Ascending aorta (tissue), 2 donors: ENCODE measurements at regions not wholly inside any gene's neighbourhood (a gene's known extent, or its start where the extent isn't known, plus 50 kb on each side); places are given as distances from the start of the nearest gene placed in this dataset.
"Not testable (repeated sequence)": the region's sequence is repeated elsewhere in the genome, so short reads cannot be mapped to it uniquely, and the experiment has no call there.

Experiments used
- DNase-seq, 2 donors: peaks; one replicate each; pipeline ENCODE4 v3.0.0-alpha.2; 2019; ENCODE audit warnings: low spot score in 2 of 2
- H3K27ac ChIP-seq, 2 donors: fragments of 200-600 bp; sonication (generic); one replicate each; pipeline ENCODE4 v1.5.1; 2016 to 2017; ENCODE audit warnings: mild to moderate bottlenecking in 1 of 2
- H3K27me3 ChIP-seq: fragments of 200-600 bp; sonication (generic); one replicate; pipeline ENCODE4 v1.5.1; 2017
- H3K36me3 ChIP-seq, 2 donors: fragments of 200-600 bp; sonication (generic); one replicate each; pipeline ENCODE4 v1.5.1; 2016
- H3K4me1 ChIP-seq, 2 donors: fragments of 200-600 bp; sonication (generic); one replicate each; pipeline ENCODE4 v1.5.1; 2016 to 2017; ENCODE audit warnings: mild to moderate bottlenecking in 1 of 2
- H3K4me3 ChIP-seq, 2 donors: fragments of 200-600 bp; sonication (generic); one replicate each; pipeline ENCODE4 v1.5.1; 2016 to 2017; ENCODE audit warnings: mild to moderate bottlenecking in 1 of 2
- H3K9me3 ChIP-seq, 2 donors: fragments of 200-600 bp; sonication (generic); one replicate each; pipeline ENCODE4 v1.5.1; 2016
- intact Hi-C: fragments of 100-400 bp; cut with DNase I; formaldehyde crosslinking; loops from one replicate; pipeline ENCODE4 v1.15.1; 2023
- TF ChIP-seq, protein P1 (sequence below), 3 experiments: fragments of 200-600 bp in 2 of 3; fragments of 450-650 bp in 1 of 3; sonication (generic) in 2 of 3; IDR thresholded peaks; one replicate each; pipeline ENCODE4 v1.5.1; 2016 to 2019; ENCODE audit warnings: antibody characterized with exemption in 3 of 3, mild to moderate bottlenecking in 1 of 3, moderate library complexity in 1 of 3

DNA sequence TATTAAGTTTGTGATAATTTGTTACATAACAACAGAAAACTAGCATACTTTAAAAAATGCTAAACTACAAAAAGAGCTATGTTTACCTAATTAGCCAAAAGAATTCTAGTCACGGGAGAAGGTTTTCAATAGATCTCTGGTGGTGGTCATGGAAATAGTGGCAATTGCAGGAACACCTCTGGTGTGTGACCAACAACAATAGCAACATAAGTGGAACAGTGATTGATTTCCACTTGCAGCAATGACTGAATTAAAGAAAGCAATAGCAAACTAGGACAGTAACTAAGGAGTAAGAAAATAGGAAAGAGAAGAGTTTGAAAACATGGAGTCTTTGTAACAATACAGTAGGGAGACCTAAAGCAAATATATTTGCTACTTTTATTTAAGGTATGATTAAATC lies 171.3 kb upstream of the ADGRL4 start:
- DNase-seq = no peak
- no peak overlapping the region for H3K4me3 ChIP-seq
- no peaks in the 10 kb centered on the region for H3K27me3 ChIP-seq
- H3K9me3 ChIP-seq = peaks cover 0 to 10% of the 10 kb centered on the region in 2 donors
- intact Hi-C loops = no loop called here
- H3K27ac ChIP-seq = no peak overlapping the region
- H3K36me3 ChIP-seq = no peaks in the 10 kb centered on the region
- H3K4me1 ChIP-seq = no peaks in the 10 kb centered on the region
- TF ChIP-seq, protein P1, sequence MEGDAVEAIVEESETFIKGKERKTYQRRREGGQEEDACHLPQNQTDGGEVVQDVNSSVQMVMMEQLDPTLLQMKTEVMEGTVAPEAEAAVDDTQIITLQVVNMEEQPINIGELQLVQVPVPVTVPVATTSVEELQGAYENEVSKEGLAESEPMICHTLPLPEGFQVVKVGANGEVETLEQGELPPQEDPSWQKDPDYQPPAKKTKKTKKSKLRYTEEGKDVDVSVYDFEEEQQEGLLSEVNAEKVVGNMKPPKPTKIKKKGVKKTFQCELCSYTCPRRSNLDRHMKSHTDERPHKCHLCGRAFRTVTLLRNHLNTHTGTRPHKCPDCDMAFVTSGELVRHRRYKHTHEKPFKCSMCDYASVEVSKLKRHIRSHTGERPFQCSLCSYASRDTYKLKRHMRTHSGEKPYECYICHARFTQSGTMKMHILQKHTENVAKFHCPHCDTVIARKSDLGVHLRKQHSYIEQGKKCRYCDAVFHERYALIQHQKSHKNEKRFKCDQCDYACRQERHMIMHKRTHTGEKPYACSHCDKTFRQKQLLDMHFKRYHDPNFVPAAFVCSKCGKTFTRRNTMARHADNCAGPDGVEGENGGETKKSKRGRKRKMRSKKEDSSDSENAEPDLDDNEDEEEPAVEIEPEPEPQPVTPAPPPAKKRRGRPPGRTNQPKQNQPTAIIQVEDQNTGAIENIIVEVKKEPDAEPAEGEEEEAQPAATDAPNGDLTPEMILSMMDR (IDR thresholded peaks at IDR 0.05) = no peak

DNA sequence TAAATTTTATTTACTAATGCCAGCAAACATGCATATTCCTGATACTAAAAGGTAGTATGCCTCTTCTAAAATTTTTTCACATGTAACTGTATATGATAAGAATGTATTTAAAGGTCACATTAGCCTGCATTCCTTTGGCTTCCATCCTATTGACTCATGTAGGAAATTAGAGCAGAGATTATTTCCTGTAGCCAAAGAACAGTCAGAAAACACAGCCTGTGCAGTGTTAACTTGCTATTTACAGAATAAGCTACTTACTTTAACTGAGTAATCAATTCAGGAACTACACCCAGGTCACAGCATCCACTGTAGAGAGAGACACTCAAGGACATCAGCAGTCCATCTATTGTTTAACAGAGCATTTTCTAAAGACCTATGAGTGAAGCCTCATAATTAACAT lies 154.5 kb upstream of the ADGRL4 start:
- Histone ChIP-seq H3K27ac (no peak overlapping the region), H3K27me3 (no peaks in the 10 kb centered on the region), H3K36me3 (no peaks in the 10 kb centered on the region), H3K9me3 (no peaks in the 10 kb centered on the region), H3K4me1 (no peaks in the 10 kb centered on the region), H3K4me3 (no peak overlapping the region)
- no peak for DNase-seq
- intact Hi-C loops = no loop called here
- TF ChIP-seq, protein P1 (IDR thresholded peaks at IDR 0.05) = no peak

DNA sequence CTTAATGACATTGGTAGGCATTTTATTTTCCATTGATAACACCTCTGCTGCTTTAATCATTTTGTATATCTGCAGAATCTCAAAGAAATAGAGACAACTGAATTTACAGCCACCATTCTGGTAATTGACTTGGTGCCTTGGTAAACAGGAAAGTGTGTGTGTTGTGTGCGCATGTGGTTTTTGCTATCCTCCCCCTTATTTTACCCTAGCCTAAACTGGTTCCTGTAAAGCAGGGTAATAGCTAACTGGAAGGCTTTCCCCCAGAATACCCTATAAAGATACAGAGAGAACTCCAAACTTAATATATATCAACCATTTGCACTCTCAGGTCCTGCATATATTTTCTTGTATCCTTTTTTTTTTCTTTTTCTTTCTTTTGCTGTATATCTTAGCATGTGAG lies 149.5 kb upstream of the ADGRL4 start:
- H3K4me3 ChIP-seq = no peak overlapping the region
- no peaks in the 10 kb centered on the region for H3K36me3 ChIP-seq
- H3K4me1 ChIP-seq = no peaks in the 10 kb centered on the region
- DNase-seq = no peak
- TF ChIP-seq, protein P1 (IDR thresholded peaks at IDR 0.05) = no peak
- no peaks in the 10 kb centered on the region for H3K9me3 ChIP-seq
- intact Hi-C loops = no loop called here
- H3K27me3 ChIP-seq = no peaks in the 10 kb centered on the region
- H3K27ac ChIP-seq = no peak overlapping the region

DNA sequence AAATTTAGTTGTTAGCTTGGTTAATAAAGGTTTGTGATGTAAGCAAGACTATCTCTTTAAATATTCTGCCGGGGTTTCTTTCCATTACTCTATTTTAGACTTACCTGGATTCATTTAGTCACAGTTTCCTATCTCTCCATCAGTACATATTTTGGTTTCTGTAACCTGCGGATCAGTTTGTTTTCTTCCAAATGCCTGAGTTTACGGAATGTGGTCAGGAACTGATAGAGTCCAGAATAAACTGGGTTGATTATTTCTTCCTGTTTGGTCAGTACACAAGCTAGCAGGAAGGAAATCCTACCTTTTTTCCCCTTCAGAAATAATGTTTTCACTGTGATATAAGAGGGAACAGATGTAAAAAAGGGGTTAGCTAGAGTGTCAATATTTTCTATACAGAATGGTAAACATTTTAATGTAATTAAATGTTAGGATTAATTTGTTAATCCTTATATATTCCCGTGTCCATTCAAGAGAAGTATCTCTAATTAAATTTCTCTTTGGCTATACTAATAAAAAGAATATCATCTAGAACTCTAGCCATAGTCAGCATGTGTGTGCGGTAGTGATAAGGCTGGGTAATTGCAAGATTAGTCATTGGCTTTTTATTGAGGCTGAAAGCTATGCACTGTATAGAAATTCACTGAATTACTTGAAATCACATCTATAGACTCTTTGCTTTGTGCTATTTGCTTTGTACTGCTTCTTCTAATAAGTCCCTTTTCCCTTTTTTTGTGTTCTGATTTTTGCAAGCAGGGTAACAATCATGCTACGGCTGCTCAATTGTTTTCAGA lies 144.7 kb upstream of the ADGRL4 start:
- no peaks in the 10 kb centered on the region for H3K27me3 ChIP-seq
- TF ChIP-seq, protein P1 (IDR thresholded peaks at IDR 0.05) = no peak
- no peaks in the 10 kb centered on the region for H3K4me1 ChIP-seq
- DNase-seq = no peak
- no peak overlapping the region for H3K4me3 ChIP-seq
- H3K36me3 ChIP-seq = no peaks in the 10 kb centered on the region
- no peak overlapping the region for H3K27ac ChIP-seq
- intact Hi-C loops = no loop called here
- H3K9me3 ChIP-seq = no peaks in the 10 kb centered on the region

DNA sequence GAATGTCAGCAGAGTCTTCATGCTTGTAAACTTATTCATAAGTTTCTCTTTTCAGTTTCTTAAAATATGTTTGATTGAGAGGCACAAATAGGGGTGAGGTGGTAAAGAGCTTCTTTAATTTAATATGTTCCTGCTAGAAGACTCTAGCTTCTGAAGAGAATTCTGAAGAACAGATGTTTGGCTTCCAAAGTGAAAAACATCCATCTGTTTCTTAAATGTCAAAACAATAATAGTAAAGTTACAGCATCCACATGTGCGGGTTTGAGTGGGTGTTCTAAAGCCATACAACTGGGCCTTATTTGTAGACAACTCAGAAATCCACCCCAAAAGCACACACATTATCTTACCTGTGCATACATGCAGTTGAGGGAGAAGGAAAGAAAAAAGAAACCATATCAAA lies 144.0 kb upstream of the ADGRL4 start:
- no peak for DNase-seq
- H3K9me3 ChIP-seq = no peaks in the 10 kb centered on the region
- H3K27ac ChIP-seq = no peak overlapping the region
- H3K36me3 ChIP-seq = no peaks in the 10 kb centered on the region
- H3K27me3 ChIP-seq = no peaks in the 10 kb centered on the region
- intact Hi-C loops = no loop called here
- no peak overlapping the region for H3K4me3 ChIP-seq
- no peaks in the 10 kb centered on the region for H3K4me1 ChIP-seq
- TF ChIP-seq, protein P1 (IDR thresholded peaks at IDR 0.05) = no peak

DNA sequence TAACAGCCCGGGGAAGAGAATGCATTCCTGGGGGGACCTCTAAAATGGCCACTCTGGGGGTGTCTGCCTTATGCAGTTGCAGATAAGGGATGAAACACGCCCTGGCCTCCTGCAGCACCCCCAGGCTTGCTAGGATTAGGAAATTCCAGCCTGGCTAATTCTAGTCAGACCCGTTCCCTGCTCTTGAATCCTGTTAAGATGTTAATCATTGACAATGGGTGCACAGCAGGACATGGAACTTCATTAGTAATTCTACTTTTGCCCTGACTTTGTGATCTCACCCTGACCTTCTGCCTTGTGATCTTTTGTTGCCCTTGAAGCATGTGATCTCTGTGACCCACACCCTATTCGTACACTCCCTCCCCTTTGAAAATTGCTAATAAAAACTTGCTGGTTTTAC lies 131.7 kb upstream of the ADGRL4 start:
- H3K4me3 ChIP-seq, intact Hi-C loops, DNase-seq, H3K4me1 ChIP-seq, H3K27ac ChIP-seq, H3K9me3 ChIP-seq, H3K36me3 ChIP-seq, H3K27me3 ChIP-seq: not testable (repeated sequence)
